CD14-positive monocyte (primary cell): ENCODE measurements at regions not wholly inside any gene's neighbourhood (a gene's known extent, or its start where the extent isn't known, plus 50 kb on each side); places are given as distances from the start of the nearest gene placed in this dataset.

Experiments used
- DNase-seq, 3 donors: peaks; one replicate each; pipeline ENCODE4 v3.0.0-alpha.2; 2011 to 2022
- H2AFZ ChIP-seq: 2 replicates; pipeline ENCODE4 v1.6.0; 2012; ENCODE audit warnings: mild to moderate bottlenecking, low read depth, low read length, inconsistent platforms; ENCODE audit not compliant: insufficient read depth, poor library complexity, severe bottlenecking
- H3K27ac ChIP-seq, 2 donors: 1 replicate in 1 of 2; 2 replicates in 1 of 2; pipeline ENCODE4 v1.5.1; 2012 to 2013; ENCODE audit warnings: low read length in 2 of 2, control low read depth in 1 of 2, inconsistent platforms in 1 of 2, low read depth in 1 of 2, mild to moderate bottlenecking in 1 of 2
- H3K27me3 ChIP-seq, 2 donors: one replicate each; pipeline versions ENCODE4 v1.6.0 to v1.6.1; 2011 to 2013; ENCODE audit warnings: low read length in 2 of 2; ENCODE audit not compliant: control insufficient read depth in 2 of 2, insufficient read depth in 2 of 2
- H3K36me3 ChIP-seq, 2 donors: replicated peaks in 1 of 2; 1 replicate in 1 of 2; 2 replicates in 1 of 2; pipeline versions ENCODE4 v1.5.1 to v1.6.1; 2012 to 2013; ENCODE audit warnings: low read length in 2 of 2, control low read depth in 1 of 2, inconsistent platforms in 1 of 2, mild to moderate bottlenecking in 1 of 2; ENCODE audit not compliant: insufficient read depth in 2 of 2, control insufficient read depth in 1 of 2
- H3K4me1 ChIP-seq, 2 donors: 1 replicate in 1 of 2; 2 replicates in 1 of 2; pipeline versions ENCODE4 v1.5.1 to v1.6.1; 2012 to 2013; ENCODE audit warnings: low read length in 2 of 2, control low read depth in 1 of 2, inconsistent platforms in 1 of 2, mild to moderate bottlenecking in 1 of 2, moderate library complexity in 1 of 2; ENCODE audit not compliant: insufficient read depth in 2 of 2, control insufficient read depth in 1 of 2
- H3K4me2 ChIP-seq: replicated peaks from 2 replicates; pipeline ENCODE3; 2012; ENCODE audit warnings: low read length, moderate library complexity, mild to moderate bottlenecking; ENCODE audit not compliant: poor library complexity, severe bottlenecking; ENCODE audit errors: extremely low read depth
- H3K4me3 ChIP-seq, 3 experiments: fragments of 200-600 bp in 1 of 3; sonication (generic) in 1 of 3; replicated peaks in 1 of 3; 1 replicate in 2 of 3; 2 replicates in 1 of 3; pipeline ENCODE4 v1.5.1; 2011 to 2013; ENCODE audit warnings: low read length in 3 of 3, mild to moderate bottlenecking in 3 of 3, control low read depth in 2 of 3, low read depth in 2 of 3, inconsistent platforms in 1 of 3, moderate library complexity in 1 of 3
- H3K79me2 ChIP-seq: 2 replicates; pipeline ENCODE4 v1.6.0; 2012; ENCODE audit warnings: mild to moderate bottlenecking, control low read depth, inconsistent platforms, low read length, moderate library complexity; ENCODE audit not compliant: insufficient read depth
- H3K9ac ChIP-seq: 2 replicates; pipeline ENCODE4 v1.6.0; 2017; ENCODE audit warnings: low read length, mild to moderate bottlenecking; ENCODE audit not compliant: insufficient read depth, poor library complexity, severe bottlenecking
- H3K9me3 ChIP-seq, 2 donors: replicated peaks in 1 of 2; 1 replicate in 1 of 2; 2 replicates in 1 of 2; pipeline versions ENCODE4 v1.5.1 to v1.6.1; 2012 to 2013; ENCODE audit warnings: low read length in 2 of 2, control low read depth in 1 of 2; ENCODE audit not compliant: control insufficient read depth in 1 of 2, insufficient read depth in 1 of 2
- H4K20me1 ChIP-seq: 2 replicates; pipeline ENCODE4 v1.6.0; 2012; ENCODE audit warnings: mild to moderate bottlenecking, low read length, control low read depth, moderate library complexity; ENCODE audit not compliant: insufficient read depth
- H3K27ac Mint-ChIP-seq, 7 donors: one replicate each; pipeline ENCODE4 v1.8.0; 2020; ENCODE audit warnings: mild to moderate bottlenecking in 7 of 7, mixed read lengths in 7 of 7, moderate library complexity in 6 of 7, inconsistent platforms in 2 of 7
- H3K27me3 Mint-ChIP-seq, 3 donors: one replicate each; pipeline ENCODE4 v1.8.0; 2021 to 2022; ENCODE audit warnings: low read depth in 3 of 3, mild to moderate bottlenecking in 3 of 3, mixed read lengths in 3 of 3, moderate library complexity in 3 of 3, inconsistent platforms in 1 of 3
- H3K36me3 Mint-ChIP-seq, 2 donors: one replicate each; pipeline ENCODE4 v1.8.0; 2020; ENCODE audit warnings: mixed read lengths in 2 of 2, inconsistent platforms in 1 of 2, mild to moderate bottlenecking in 1 of 2
- H3K4me1 Mint-ChIP-seq: one replicate; pipeline ENCODE4 v1.8.0; 2020; ENCODE audit warnings: mild to moderate bottlenecking, mixed read lengths
- H3K4me3 Mint-ChIP-seq, 2 donors: one replicate each; pipeline ENCODE4 v1.8.0; 2020; ENCODE audit warnings: mild to moderate bottlenecking in 2 of 2, mixed read lengths in 2 of 2, moderate library complexity in 1 of 2
- H3K9me3 Mint-ChIP-seq, 7 donors: one replicate each; pipeline ENCODE4 v1.8.0; 2020 to 2022; ENCODE audit warnings: mixed read lengths in 7 of 7, mild to moderate bottlenecking in 6 of 7, moderate library complexity in 6 of 7, inconsistent platforms in 2 of 7
- WGBS: methylation state at CpG from one replicate; pipeline ENCODE4 v1.1.5; 2013; ENCODE audit warnings: missing lambda C conversion rate; ENCODE audit not compliant: insufficient coverage; 5-methylcytosine and 5-hydroxymethylcytosine counted together
- intact Hi-C, 2 donors: fragments of 100-400 bp; cut with micrococcal nuclease; formaldehyde crosslinking; loops; one replicate each; pipeline versions ENCODE4 v1.15.0 to v1.15.1; 2023
- TF ChIP-seq, protein P1 (sequence below): fragments of 200-600 bp; IDR thresholded peaks from one replicate; pipeline ENCODE4 v1.8.0; 2022; ENCODE audit warnings: antibody characterized with exemption, mild to moderate bottlenecking

GRCh38 chr15:77824361-77825251 is 191.9 kb upstream of the LINGO1 start:
- Histone ChIP-seq H3K79me2 (no peaks in the 10 kb centered on the region), H3K9me3 (peaks cover 0 to 7% of the 10 kb centered on the region in 2 donors), H2AFZ (no peak overlapping the region), H3K36me3 (no peaks in the 10 kb centered on the region), H3K4me3 (no peak overlapping the region), H4K20me1 (no peaks in the 10 kb centered on the region), H3K27ac (no peak overlapping the region), H3K4me2 (no peak overlapping the region), H3K9ac (no peak overlapping the region), H3K4me1 (no peaks in the 10 kb centered on the region), H3K27me3 (peaks cover 13 to 23% of the 10 kb centered on the region in 2 donors)
- intact Hi-C loops, result no loop called here
- 90% methylated on average over 13 of the region's 13 CpGs for WGBS
- H3K36me3 Mint-ChIP-seq, result no peaks in the 10 kb centered on the region
- no peak for DNase-seq
- H3K9me3 Mint-ChIP-seq, result peaks cover 0 to 6% (median 0%) of the 10 kb centered on the region in 7 donors
- no peaks in the 10 kb centered on the region for H3K4me1 Mint-ChIP-seq
- H3K27me3 Mint-ChIP-seq, result peaks cover 22 to 37% (median 27%) of the 10 kb centered on the region in 3 donors
- TF ChIP-seq, protein P1, sequence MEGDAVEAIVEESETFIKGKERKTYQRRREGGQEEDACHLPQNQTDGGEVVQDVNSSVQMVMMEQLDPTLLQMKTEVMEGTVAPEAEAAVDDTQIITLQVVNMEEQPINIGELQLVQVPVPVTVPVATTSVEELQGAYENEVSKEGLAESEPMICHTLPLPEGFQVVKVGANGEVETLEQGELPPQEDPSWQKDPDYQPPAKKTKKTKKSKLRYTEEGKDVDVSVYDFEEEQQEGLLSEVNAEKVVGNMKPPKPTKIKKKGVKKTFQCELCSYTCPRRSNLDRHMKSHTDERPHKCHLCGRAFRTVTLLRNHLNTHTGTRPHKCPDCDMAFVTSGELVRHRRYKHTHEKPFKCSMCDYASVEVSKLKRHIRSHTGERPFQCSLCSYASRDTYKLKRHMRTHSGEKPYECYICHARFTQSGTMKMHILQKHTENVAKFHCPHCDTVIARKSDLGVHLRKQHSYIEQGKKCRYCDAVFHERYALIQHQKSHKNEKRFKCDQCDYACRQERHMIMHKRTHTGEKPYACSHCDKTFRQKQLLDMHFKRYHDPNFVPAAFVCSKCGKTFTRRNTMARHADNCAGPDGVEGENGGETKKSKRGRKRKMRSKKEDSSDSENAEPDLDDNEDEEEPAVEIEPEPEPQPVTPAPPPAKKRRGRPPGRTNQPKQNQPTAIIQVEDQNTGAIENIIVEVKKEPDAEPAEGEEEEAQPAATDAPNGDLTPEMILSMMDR, result no peak
- no peak overlapping the region for H3K27ac Mint-ChIP-seq
- no peak overlapping the region for H3K4me3 Mint-ChIP-seq

GRCh38 chr15:77823736-77824135 is 191.0 kb upstream of the LINGO1 start:
- Mint-ChIP-seq H3K4me3 (no peak overlapping the region), H3K27me3 (peaks cover 22 to 41% (median 30%) of the 10 kb centered on the region in 3 donors), H3K9me3 (peaks cover 0 to 6% (median 0%) of the 10 kb centered on the region in 7 donors), H3K4me1 (no peaks in the 10 kb centered on the region), H3K27ac (no peak overlapping the region), H3K36me3 (no peaks in the 10 kb centered on the region)
- Histone ChIP-seq H3K4me3 (no peak overlapping the region), H2AFZ (no peak overlapping the region), H3K36me3 (no peaks in the 10 kb centered on the region), H3K27me3 (peaks cover 13 to 23% of the 10 kb centered on the region in 2 donors), H3K79me2 (no peaks in the 10 kb centered on the region), H3K9ac (no peak overlapping the region), H3K27ac (no peak overlapping the region), H3K4me2 (no peak overlapping the region), H3K4me1 (no peaks in the 10 kb centered on the region), H3K9me3 (peaks cover 0 to 7% of the 10 kb centered on the region in 2 donors), H4K20me1 (no peaks in the 10 kb centered on the region)
- WGBS, result 93% methylated on average over 4 of the region's 4 CpGs
- DNase-seq, result no peak
- intact Hi-C loops, result no loop called here
- TF ChIP-seq, protein P1, result no peak
